ENCODE measurements at regions not wholly inside any gene's neighbourhood (a gene's known extent, or its start where the extent isn't known, plus 50 kb on each side); places are given as distances from the start of the nearest gene placed in this dataset.

GRCh38 chr1:222307621-222308020 lies 240.3 kb downstream of the HHIPL2 start (continued):
- TF ChIP-seq REST (IDR thresholded peaks at IDR 0.05; ENCODE audit: low read depth) (no peak), CEBPB (IDR thresholded peaks at IDR 0.05; ENCODE audit: low read depth) (no peak), ZNF274 (IDR thresholded peaks at IDR 0.05; ENCODE audit: low read depth, low read length) (no peak), EZH2 (IDR thresholded peaks at IDR 0.05) (no peak), CBX3 (IDR thresholded peaks at IDR 0.05; ENCODE audit: low read depth) (no peak), JUND (IDR thresholded peaks at IDR 0.05) (no peak), RAD21 (IDR thresholded peaks at IDR 0.05; ENCODE audit: low read depth) (no peak)

- Histone ChIP-seq H2AFZ (ENCODE audit: low read depth, low read length, poor library complexity, severe bottlenecking) (no peak overlapping the region), H3K36me3 (ENCODE audit: control insufficient read depth in 1 of 2, insufficient read depth in 2 of 2, low read length in 2 of 2) (no peaks in the 10 kb centered on the region), H3K79me2 (ENCODE audit: insufficient read depth, low read length) (no peaks in the 10 kb centered on the region), H4K20me1 (ENCODE audit: insufficient read depth) (no peaks in the 10 kb centered on the region), H3K4me2 (ENCODE audit: low read length) (no peak overlapping the region), H3K9me2 (ENCODE audit: insufficient read depth) (no peaks in the 10 kb centered on the region), H3K9me3 (ENCODE audit: control insufficient read depth in 1 of 2, insufficient read depth in 1 of 2, low read depth in 1 of 2, low read length in 2 of 2) (no peaks in the 10 kb centered on the region), H3K27ac (ENCODE audit: low read depth, low read length) (no peak overlapping the region), H3K9ac (ENCODE audit: low read length) (no peak overlapping the region), H3K4me3 (replicated peaks in 1 of 2; ENCODE audit: low read depth in 1 of 2, low read length in 2 of 2) (no peak overlapping the region), H3K27me3 (ENCODE audit: insufficient read depth, low read length) (no peaks in the 10 kb centered on the region), H3K4me1 (ENCODE audit: control insufficient read depth in 1 of 2, insufficient read depth in 2 of 2, low read length in 2 of 2) (no peaks in the 10 kb centered on the region)
- ChIA-PET POLR2A (no interaction called here), RAD21 (ENCODE audit: low non-redundant PET in 1 of 2, low total read pairs in 2 of 2, uncharacterized antibody in 2 of 2, unreplicated experiment in 2 of 2) (no interaction called here), CTCF (no interaction called here)
- no peak for DNase-seq (ENCODE audit: low read depth, low spot score)
- no peak for ATAC-seq
- BruUV-seq (replicated peaks): no TSS peak
- intact Hi-C loops (cut with micrococcal nuclease): no loop called here
- no peak for TF ChIP-seq TCF7L2 (IDR thresholded peaks at IDR 0.05; ENCODE audit: borderline replicate concordance, extremely low read depth, insufficient read depth, insufficient read length)
- TF ChIP-seq EZH2phosphoT487 (IDR thresholded peaks at IDR 0.05; ENCODE audit: borderline replicate concordance): no peak
- TF ChIP-seq EGR1 (IDR thresholded peaks at IDR 0.05; ENCODE audit: low read depth): no peak
- TF ChIP-seq SP1 (IDR thresholded peaks at IDR 0.05; ENCODE audit: low read depth): no peak
- TF ChIP-seq ZFX (IDR thresholded peaks at IDR 0.05): no peak
- no peak for TF ChIP-seq ATF3 (IDR thresholded peaks at IDR 0.05)
These were observed 241.4 kb downstream of the HHIPL2 start for GRCh38 chr1:222306512-222306911.

Data from HCT116 (cell line).